C4-2B (cell line): ENCODE measurements at regions not wholly inside any gene's neighbourhood (a gene's known extent, or its start where the extent isn't known, plus 50 kb on each side); places are given as distances from the start of the nearest gene placed in this dataset.

Experiments used
- H3K27ac ChIP-seq: fragments of 450-650 bp; 2 replicates; pipeline ENCODE4 v1.5.1; 2017
- CTCF ChIP-seq: fragments of 450-650 bp; conservative IDR thresholded peaks from 2 replicates; pipeline ENCODE4 v1.5.1; 2017; ENCODE audit warnings: mild to moderate bottlenecking
- ZFX ChIP-seq: fragments of 450-650 bp; IDR thresholded peaks from 2 replicates; pipeline ENCODE4 v1.6.1; 2017

- TF ChIP-seq CTCF = no peak
- no peak for TF ChIP-seq ZFX
- H3K27ac ChIP-seq = no peak overlapping the region
Measured at GRCh38 chr1:242764161-242764560, 239.7 kb upstream of the PLD5 start.

GRCh38 chr1:242761556-242761955 is 237.1 kb upstream of the PLD5 start:
- H3K27ac ChIP-seq = no peak overlapping the region
- no peak for TF ChIP-seq ZFX
- no peak for TF ChIP-seq CTCF

GRCh38 chr1:242754926-242755325 is 230.4 kb upstream of the PLD5 start:
- TF ChIP-seq CTCF (no peak), ZFX (no peak)
- H3K27ac ChIP-seq = no peak overlapping the region

GRCh38 chr1:242754125-242754524 is 229.6 kb upstream of the PLD5 start:
- TF ChIP-seq ZFX = no peak
- TF ChIP-seq CTCF = no peak
- no peak overlapping the region for H3K27ac ChIP-seq

GRCh38 chr1:242747233-242747632 is 222.7 kb upstream of the PLD5 start:
- no peak overlapping the region for H3K27ac ChIP-seq
- TF ChIP-seq ZFX (no peak), CTCF (no peak)

GRCh38 chr1:242745079-242745478 is 220.6 kb upstream of the PLD5 start:
- no peak for TF ChIP-seq CTCF
- no peak for TF ChIP-seq ZFX
- no peak overlapping the region for H3K27ac ChIP-seq

- no peak overlapping the region for H3K27ac ChIP-seq
- TF ChIP-seq CTCF (no peak), ZFX (no peak)
Measured at GRCh38 chr1:242743983-242744780, 219.7 kb upstream of the PLD5 start.
